ENCODE measurements at regions not wholly inside any gene's neighbourhood (a gene's known extent, or its start where the extent isn't known, plus 50 kb on each side); places are given as distances from the start of the nearest gene placed in this dataset.

DNA sequence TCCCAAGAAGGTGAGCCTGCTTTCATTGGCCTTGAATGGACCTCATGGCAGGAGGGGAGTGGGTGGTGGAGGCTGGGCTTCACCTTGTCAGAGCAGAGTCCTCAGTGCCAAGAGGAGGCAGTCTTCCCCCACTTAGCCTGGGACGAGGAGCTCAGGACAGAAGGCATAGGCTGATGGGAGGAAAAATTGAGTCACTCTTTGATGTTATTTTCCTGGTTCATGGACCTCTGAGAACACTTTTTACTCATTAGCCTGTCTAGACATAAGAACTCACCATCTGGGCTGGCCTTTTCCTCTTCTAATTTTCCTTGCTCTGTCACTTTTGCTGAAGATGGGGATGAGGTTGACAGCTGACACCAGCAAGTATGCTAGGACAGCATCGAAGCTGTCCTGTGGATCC is 225.7 kb upstream of the TNP1 start:
- no peak for DNase-seq (ENCODE audit: extremely low read depth in 1 of 2, low read depth in 1 of 2)

DNA sequence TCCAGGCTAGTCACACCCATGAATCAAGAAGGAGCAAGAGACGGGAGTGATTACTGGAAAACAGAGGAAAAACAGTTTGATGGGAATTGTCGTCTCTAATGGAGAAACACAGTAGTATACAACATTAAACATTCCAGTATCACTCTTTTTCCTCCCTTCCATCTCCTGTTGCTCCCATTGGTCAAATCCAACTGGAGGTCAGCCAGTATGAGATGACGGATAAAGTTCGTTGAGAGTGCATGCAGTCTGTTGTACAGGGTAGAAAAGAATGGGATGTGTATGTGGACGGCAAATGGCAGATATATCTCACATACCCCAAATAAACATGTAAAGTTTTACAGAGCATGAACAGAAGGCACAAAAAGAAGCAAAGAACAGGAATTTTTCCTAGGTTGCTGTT is 221.9 kb upstream of the TNP1 start:
- DNase-seq (ENCODE audit: extremely low read depth in 1 of 2, low read depth in 1 of 2) = no peak

- no peak for DNase-seq (ENCODE audit: extremely low read depth in 1 of 2, low read depth in 1 of 2)
Measured at GRCh38 chr2:217079165-217079564, 219.3 kb upstream of the TNP1 start.

GRCh38 chr2:217077831-217078407 is 218.1 kb upstream of the TNP1 start:
- DNase-seq (ENCODE audit: extremely low read depth in 1 of 2, low read depth in 1 of 2) = peak in 1 of 2 donors; percentile 32

- no peak for DNase-seq (ENCODE audit: extremely low read depth in 1 of 2, low read depth in 1 of 2)
Measured at GRCh38 chr2:217076657-217077232, 216.9 kb upstream of the TNP1 start.

DNA sequence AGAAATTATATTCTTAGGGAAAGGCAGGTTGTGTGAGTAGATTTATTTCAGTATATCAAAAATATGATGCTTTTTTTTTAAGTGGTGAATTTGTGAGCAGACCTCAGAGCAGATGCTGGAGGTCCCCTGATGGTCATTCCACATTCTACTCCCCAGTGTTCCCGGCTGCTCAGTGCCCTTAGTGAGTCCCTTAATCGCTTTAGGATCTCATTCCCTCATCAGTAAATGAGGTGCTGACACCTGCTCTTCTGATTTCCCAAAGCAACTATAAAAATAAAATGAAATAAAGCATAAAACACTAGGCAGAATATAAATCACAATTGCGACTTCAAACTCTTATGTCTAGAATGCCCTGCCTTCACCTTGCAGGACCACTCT is 216.2 kb upstream of the TNP1 start:
- no peak for DNase-seq (ENCODE audit: extremely low read depth in 1 of 2, low read depth in 1 of 2)

DNA sequence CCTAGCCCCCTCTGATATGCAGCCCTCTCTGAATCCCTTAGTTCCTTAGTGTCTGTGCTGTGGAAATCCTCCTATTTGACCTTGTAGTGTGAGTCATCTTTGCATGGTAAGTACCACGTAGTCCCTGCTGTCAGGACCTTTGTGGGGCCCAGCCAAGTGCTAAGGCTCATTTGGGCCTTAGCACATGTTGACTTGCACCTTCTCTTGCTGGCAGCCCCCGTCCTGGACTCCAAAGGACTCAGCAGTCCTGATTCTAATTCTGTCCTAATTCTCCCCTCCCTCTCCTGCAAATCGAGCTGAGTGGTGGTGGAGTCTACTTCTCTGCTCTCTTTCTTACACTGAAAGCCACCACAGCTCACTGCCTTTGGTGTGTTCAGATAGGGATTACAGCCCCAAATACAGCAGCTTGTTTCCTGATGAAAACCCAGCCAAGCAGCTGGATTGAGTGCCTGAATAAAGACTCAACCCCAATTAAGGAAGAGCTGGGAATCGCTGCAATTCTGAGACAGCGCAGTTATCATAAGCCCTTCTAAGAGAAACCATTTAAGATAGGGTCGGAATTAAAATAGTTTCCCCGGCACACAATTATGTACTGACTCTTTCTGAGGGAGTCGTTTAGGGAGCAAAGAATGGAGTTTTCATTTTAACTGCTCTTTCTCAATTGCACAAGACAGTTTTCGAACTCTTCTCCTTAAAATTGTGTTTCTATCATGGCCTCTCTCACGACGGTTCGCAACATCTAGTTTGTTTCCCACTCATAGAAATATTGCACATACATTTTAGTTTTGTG is 215.6 kb upstream of the TNP1 start:
- no peak for DNase-seq (ENCODE audit: extremely low read depth in 1 of 2, low read depth in 1 of 2)

GRCh38 chr2:217074576-217075255 is 214.9 kb upstream of the TNP1 start:
- DNase-seq (ENCODE audit: extremely low read depth in 1 of 2, low read depth in 1 of 2) = no peak

GRCh38 chr2:217071416-217071815 is 211.6 kb upstream of the TNP1 start:
- DNase-seq (ENCODE audit: extremely low read depth in 1 of 2, low read depth in 1 of 2) = no peak

GRCh38 chr2:217070611-217071010 is 210.7 kb upstream of the TNP1 start:
- DNase-seq (ENCODE audit: extremely low read depth in 1 of 2, low read depth in 1 of 2) = no peak

GRCh38 chr2:217070043-217070430 is 210.2 kb upstream of the TNP1 start:
- no peak for DNase-seq (ENCODE audit: extremely low read depth in 1 of 2, low read depth in 1 of 2)

DNA sequence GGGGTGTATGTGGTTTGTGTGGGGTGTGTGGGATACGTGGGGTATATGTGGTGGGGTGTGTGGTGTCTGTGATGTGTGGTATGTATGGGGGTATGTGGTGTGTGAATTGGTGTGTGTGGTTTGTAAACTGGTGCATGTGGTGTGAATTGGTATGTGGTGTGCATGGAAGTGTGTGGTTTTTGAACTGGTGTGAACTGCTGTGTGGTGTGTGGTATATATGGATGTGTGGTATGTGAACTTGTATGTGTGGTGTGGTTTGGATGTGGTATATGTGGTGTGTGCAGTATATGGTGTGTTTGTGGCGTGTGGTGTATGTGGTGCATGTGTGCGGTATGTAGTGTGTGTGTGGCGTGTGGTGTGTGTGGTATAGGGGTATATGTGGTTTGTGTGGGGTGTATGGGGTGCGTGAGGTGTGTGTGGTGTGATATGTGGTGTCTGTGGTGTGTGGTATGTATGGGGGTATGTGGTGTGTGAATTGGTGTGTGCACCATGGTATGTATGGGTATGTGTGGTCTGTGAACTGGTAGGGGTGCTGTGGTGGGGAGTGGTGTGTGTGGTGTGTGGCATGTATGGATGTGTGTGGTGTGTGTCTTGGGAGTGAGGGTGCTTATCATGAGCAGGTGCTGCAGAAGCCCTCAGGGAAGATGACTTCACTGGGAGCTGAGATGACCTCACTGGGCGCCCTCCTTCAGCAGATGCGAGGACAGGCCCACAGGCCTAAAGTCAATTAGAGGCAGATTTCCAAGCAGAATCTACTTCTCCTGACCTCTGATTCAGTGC is 209.6 kb upstream of the TNP1 start:
- no peak for DNase-seq (ENCODE audit: extremely low read depth in 1 of 2, low read depth in 1 of 2)

DNA sequence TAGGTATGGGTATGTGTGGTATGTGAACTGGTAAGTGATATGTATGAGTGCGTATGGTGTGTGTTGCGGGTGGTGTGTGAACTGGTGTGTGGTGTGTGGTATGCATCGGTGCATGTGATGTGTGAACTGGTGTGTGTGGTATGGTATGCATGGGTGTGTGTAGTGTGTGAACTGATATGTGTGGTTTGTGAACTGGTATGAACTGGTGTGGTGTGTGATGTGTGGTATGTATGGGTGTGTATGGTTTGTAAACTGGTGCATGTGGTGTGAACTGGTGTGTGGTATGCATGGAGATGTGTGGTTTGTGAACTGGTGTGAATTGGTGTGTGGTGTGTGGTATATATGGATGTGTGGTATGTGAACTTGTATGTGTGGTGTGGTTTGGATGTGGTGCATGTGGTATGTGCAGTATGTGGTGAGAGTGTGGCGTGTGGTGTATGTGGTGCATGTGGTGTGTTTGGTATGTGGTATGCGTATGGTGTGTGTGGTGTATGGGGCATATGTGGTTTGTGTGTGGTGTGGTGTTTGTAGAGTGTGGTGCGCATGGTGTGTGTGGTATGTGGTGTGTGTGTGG is 208.9 kb upstream of the TNP1 start:
- DNase-seq (ENCODE audit: extremely low read depth in 1 of 2, low read depth in 1 of 2) = no peak

DNA sequence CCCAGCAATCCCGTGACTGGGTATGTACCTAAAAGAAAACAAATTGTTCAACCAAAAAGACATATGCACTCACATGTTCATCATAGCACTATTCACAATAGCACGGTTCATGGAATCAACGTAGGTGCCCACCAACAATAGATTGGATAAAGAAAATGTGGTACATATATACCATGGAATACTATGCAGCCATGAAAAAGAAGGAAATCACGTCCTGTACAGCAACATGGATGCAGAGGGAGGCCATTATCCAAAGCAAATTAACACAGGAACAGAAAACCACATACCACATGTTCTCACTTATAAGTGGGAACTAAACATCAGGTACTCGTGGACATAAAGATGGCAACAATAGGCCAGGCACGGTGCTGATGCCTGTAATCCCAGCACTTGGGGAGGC is 207.9 kb upstream of the TNP1 start:
- DNase-seq (ENCODE audit: extremely low read depth in 1 of 2, low read depth in 1 of 2) = no peak

GRCh38 chr2:217066510-217067270 is 206.8 kb upstream of the TNP1 start:
- DNase-seq (ENCODE audit: extremely low read depth in 1 of 2, low read depth in 1 of 2) = no peak

- DNase-seq (ENCODE audit: extremely low read depth in 1 of 2, low read depth in 1 of 2) = no peak
Measured at GRCh38 chr2:217065695-217066405, 206.0 kb upstream of the TNP1 start.

- DNase-seq (ENCODE audit: extremely low read depth in 1 of 2, low read depth in 1 of 2) = no peak
Measured at GRCh38 chr2:217065012-217065290, 205.1 kb upstream of the TNP1 start.

GRCh38 chr2:217064234-217065011 is 204.6 kb upstream of the TNP1 start:
- DNase-seq (ENCODE audit: extremely low read depth in 1 of 2, low read depth in 1 of 2) = no peak

DNA sequence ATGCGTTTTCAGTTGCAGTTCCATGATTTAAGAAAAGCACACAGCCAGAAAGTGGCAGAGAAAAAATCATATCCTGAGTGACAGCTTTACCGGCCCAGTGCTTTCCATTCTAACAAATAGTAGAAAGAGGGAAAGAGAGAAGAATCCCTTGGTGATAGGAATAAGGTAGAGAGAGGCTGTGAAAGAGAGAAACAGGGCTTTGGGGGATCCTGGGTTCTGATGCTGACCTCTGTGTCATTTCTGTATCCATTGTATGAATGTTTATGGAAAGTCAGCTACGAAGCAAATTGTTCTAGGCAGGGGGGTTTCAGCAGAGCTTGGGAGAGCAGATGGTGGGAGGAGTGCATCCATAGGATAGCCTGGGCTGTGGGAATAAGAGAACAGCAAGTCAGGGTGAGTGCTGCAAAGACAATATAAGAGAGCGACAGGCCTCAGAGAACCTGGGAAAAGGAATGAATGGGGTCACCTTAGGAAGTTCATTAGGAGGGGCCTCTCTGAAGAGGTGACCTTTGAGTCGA is 203.4 kb upstream of the TNP1 start:
- DNase-seq (ENCODE audit: extremely low read depth in 1 of 2, low read depth in 1 of 2) = no peak

Measured in stimulated activated CD8-positive, alpha-beta memory T cell treated with anti-CD3 and anti-CD28 coated beads, Interleukin-7, amount 100 ng/mL, for 48 hours (primary cell).